IPS-NIHi7 (cell line): ENCODE measurements at regions not wholly inside any gene's neighbourhood (a gene's known extent, or its start where the extent isn't known, plus 50 kb on each side); places are given as distances from the start of the nearest gene placed in this dataset.

Experiments
- DNase-seq: peaks from one replicate; pipeline ENCODE4 v3.0.0; 2012; ENCODE audit warnings: mixed read lengths; ENCODE audit errors: extremely low spot score

DNA sequence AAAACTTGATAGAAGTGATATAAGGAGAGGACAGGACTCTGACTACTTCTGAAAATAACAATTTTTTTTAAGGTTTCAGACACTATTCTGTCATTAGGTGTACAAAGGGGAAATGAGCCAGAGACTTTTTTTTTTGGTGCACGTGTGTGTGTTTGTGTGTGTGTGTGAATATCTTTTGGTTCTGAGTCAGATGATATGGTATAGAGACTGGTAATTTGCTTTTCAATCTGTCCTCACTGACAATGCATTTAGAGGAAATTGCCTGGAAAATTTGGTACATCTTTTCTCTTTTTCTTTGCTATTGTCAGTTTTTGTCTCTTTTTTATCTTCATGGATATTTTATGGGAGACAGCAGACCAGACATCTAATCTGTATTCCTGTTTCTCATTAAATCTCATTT, 59.3 kb downstream of the DDIT4L start:
- DNase-seq: no peak

DNA sequence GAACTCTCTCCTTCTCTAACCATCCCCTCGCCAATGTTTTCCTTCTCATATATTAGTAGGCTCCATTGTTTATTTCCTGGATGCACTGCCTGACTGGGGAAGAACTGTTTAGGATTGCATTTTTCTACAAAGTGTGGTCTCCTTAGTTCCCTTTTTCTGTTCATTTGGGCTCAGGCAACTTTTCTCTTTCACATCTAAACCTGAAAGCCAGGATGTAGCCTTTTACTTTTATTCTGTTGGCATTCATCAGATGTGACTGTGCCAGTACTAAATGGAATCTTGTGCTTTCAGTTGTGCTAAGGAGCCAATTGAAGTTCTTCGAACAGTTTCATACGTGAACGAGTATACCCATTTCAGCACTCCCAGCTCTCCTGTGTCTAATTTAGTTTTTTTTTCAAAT, 59.8 kb downstream of the DDIT4L start:
- DNase-seq: no peak

DNA sequence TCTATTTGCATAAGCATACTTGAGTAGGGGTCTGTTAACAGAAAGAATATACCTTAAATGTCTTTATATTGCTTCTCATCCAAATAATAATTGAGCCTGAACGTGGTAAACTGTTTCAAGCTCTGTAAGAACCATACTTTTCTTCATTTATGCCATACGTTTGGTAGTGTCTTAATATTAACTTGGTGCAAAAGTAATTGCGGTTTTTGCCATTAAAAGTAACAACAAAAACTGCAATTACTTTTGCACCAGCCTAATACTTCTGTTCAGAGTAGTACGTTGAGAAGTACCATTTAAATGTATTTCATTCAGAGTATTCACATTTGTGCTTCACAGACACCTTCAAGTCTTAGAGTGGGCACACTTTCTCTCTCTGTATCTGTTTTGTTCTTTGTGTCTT, 60.5 kb downstream of the DDIT4L start:
- no peak for DNase-seq

DNA sequence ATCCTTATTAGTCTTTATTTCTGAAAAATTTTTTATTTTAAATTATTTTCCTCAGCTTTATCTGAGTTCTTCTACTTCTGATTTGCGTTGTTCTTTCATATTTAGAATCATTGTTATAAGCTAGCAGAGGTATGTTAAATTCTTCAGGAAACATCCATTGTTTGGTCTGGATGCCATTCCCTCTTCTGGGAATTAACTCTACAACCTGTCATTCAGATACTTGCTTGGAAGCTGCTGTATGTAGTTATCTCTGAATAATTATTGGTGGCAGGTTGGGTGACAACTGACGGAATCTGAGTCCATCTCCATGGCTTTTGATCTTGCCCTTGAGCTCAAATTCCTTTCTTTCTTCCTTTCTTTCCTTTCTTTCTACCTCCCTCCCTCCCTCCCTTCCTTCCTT, 61.9 kb downstream of the DDIT4L start:
- no peak for DNase-seq

DNA sequence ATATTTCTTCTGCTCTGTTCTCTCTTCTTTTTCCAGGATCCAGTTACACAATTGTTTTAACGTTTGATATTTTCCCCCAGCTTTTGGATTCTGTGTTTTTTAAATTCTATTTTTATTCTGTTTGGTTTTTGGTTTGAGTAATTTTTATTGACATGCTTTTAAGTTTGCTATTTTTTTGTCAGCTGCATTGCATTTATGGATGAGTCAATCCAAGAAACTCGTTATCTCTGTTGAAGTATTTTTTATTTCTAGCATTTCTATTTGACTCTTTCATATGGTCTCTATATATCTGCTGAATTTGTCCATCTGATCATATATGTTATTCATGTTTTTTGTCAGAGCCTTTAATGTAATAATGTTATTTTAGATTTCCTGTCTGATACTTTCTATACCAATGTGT, 65.6 kb downstream of the DDIT4L start:
- DNase-seq: no peak

DNA sequence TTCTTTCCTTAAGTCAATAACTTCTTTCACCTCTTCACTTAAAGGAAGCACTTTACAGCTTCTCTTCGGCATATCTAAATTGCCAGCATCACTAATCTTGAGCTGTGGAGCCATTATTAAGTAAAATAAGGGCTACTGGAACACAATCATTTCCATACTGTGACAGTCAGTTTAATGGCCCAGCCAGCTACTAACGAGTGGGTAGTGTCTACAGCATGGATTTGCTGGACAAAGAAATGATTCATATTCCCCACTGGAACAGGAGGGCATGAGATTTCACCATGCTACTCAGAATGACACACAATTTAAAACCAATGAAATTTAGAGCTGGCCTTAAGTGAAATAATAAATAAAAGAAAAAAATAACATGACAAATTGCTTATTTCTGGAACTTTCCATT, 72.1 kb downstream of the DDIT4L start:
- DNase-seq: no peak

DNA sequence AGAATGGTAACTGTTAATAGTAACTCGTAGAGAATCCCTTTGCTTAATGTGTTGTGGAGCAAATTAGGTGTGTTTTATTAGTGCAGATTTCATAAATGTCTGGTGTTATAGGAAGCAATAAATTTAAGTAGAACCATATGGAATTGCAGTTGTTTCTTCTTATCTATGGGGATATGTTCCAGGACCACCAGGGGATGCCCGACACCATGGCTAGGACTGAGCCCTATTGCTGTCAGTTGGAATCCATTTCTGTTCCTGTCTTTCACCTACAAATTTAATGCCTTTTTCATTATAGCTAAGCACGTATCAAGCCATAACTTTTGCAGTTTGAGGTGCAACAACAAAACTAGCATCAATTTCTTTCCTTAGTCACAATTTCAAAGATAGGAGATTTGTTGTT, 72.5 kb downstream of the DDIT4L start:
- DNase-seq: no peak

DNA sequence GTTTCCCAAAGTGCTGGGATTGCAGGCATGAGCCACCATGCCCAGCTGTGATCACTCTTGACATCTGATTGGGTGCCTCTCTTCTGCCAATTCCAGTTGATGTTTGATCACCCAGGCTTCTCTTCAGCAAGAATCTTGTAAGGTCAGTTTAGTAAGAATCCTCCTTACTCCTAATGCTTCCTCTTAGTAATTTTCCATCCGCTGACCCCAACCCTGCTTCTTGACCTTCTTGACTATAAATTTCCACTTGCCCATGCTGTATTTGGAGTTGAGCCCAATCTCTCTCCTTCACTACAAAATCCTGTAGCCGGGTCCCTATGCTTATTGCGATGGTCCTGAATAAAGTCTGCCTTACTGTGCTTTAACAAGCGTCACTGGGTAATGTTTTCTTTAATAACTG, 75.4 kb downstream of the DDIT4L start:
- no peak for DNase-seq

DNA sequence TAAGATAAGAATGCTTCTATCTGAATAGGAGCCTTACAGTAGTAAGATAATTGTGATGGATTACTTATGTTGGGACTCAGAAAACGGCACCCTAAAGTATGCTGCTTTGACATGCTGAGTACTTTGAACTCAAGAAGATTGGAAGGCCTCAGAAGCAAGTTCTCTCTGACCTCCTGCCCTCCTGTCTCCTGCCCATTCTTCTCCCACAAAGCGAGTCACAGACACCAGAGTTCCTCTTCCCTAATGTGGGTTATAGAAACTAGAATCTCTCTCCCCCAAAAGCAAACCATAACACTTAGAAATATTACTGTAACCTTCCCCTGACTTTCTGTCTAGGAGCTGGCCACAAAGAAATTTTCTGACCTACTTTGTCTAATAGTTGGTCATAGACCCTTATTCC, 76.5 kb downstream of the DDIT4L start:
- no peak for DNase-seq

DNA sequence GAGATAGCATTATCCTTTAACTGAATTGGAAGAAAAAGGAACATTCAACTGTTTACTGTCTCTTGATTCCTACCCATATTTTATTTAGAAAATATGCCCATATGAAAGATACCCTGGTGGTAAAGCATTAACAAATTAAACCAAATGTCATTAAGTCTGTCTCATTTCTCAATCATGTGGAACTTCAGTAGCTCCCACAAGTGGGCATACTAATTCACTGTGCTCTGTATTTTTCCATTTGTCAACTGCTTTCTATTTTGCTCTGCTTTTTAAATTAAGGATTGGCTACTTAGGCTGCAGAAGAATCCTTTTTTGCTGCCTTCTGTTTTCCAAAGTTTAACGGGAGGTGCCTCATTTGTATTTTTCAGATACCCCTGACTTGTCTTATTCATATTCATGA, 77.2 kb downstream of the DDIT4L start:
- no peak for DNase-seq

DNA sequence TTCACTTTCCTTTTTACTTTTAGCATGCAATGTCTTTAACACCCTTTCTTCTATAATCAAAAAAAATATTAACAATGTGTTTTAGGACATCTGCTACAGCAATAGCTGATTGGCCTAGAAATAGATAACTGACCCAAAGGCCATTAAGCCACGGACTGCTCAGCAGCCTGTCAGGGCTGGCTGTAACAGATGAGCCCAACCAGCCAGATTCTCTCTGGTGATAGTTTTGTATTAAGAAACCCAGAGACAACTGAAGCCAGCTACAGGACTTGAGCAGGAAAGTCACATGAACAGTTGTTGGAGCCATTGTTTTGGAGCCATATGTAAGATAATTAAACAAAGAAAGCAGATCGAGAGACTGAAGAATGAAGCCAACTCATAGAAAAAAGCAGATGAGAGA, 80.3 kb downstream of the DDIT4L start:
- no peak for DNase-seq

DNA sequence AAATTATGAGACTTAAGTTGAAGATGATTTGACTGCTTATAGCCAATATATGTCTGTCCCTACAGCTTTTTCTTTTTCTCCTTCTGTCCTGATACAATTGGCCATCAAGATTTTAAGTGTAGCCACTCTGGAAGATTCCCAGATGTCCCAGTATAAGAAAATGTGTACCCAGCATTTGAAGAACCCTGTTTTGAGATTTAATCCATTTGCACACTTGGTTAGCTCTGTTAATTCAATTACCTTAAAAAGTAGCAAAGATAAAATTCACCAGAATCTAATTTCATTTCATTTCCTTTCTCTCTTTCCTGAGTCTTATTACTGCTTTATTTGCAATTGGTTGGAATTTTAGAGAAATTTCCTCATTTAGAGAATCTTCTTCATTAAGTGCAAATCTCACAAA, 81.4 kb downstream of the DDIT4L start:
- DNase-seq: no peak

DNA sequence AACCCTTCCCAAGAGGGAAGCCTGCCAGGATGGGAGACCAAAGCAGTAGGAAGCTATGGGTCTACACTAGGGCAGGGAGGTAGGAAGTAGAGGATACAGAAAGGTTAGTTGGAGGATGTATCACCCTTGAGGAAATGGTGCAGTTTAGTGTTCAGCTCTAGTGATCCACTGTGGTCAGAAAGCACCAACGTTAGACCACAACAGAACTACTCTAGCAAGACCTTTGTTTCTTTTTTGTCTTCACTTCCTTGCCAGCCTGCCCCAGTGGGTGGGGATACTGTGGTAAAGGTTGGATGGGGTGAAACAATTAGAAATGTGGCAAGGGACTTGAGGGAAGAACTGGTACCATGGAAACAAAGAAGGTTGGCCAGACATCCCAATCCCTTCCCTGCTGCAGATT, 83.3 kb downstream of the DDIT4L start:
- no peak for DNase-seq

DNA sequence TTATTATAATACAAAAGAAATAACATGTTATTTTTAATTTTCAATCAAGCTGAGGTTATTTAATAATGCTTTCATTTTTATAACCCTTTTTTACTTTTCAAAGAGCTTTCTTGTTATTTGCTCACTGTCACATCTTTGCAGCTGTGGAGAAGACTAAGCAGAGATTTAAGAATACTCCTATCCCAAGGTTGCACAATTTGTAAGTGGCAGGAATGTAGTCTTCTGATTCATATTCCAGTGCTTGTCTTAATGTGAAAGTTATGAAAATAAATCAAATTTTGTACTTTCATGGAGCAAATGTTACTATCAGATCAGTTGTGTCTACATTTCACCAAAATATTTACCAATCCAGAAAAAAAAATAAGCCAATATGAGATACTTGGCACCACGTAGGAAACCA, 86.6 kb downstream of the DDIT4L start:
- DNase-seq: no peak

DNA sequence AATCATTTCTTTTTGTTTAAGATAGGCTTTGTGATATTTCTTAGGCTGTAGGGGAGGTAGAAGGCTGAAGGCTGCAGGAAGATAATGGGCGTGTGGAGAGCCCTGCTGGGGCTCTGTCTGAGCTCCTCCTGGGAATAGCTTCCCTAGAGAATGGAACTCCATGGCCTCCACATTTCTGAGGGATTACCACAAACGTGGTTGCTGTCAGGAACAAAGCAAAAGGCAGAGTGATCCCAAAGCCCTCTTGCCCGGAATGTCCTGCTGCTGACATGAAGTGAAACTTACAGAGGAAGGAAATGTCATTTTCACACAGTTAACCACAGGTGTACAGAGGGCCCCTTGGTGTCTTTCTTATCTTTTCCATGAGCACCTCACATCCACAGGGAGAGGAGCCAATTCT, 89.3 kb downstream of the DDIT4L start:
- DNase-seq: no peak

DNA sequence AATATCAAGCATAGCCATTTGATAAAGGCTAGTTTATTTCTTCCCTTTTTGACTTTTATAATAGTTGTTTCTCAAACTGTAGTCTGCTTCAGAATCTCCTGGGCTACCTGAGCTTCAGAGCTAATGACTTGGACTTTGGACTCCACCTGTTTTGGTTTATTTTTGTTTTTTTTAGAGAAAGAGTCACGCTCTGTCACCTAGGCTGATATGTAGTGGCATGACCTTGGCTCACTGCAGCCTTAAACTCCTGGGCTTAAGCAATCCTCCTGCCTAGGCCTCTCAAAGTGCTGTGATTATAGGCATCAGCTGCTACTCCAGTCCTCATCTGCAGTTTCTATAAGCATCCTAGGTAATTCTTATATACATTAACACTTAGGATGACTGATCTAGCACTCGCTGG, 90.5 kb downstream of the DDIT4L start:
- no peak for DNase-seq

DNA sequence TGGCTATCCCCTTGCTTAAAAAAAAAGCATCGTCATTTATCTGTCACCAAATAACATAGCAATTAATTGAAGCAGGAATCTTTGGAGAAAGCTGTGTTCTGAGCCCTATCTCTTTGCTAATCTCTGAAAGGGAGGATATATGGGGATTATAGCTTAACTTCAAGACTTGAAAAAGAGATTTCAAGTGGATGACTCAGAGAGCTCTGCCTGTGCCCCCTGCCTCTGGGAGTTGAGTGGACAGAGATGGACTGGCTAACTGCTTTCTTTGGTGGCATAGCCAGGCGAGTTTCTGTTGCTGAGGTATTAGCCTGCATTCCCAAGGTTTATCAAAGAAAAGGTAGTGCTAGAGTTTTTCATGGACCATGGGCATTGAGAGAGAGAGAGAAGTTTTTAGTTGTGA, 91.6 kb downstream of the DDIT4L start:
- DNase-seq: no peak

DNA sequence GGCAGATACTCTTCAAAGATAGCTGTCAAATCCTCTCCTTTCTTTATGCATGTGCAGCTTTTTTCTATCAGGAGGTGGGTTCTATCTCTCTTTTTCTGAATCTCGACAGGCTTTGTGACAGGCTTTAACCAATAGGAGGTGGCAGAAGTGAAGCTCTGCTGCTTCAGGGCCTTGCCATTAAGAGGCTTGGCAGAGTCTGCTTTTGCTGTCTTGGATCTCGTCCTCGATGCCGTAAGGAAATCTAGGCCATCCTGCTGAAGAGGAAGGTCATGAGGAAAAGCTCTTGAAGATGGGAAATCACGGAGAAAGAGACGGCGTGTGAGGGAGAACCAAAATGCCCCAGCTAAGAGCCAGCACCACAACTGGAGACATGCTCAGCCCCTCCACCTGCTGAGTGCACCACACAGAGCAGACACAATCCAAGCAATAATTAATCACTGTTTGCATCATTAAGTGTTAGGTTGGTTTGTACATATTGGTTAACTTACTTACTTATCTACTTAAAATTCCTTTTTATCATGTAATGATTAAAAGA, 92.2 kb downstream of the DDIT4L start:
- no peak for DNase-seq

DNA sequence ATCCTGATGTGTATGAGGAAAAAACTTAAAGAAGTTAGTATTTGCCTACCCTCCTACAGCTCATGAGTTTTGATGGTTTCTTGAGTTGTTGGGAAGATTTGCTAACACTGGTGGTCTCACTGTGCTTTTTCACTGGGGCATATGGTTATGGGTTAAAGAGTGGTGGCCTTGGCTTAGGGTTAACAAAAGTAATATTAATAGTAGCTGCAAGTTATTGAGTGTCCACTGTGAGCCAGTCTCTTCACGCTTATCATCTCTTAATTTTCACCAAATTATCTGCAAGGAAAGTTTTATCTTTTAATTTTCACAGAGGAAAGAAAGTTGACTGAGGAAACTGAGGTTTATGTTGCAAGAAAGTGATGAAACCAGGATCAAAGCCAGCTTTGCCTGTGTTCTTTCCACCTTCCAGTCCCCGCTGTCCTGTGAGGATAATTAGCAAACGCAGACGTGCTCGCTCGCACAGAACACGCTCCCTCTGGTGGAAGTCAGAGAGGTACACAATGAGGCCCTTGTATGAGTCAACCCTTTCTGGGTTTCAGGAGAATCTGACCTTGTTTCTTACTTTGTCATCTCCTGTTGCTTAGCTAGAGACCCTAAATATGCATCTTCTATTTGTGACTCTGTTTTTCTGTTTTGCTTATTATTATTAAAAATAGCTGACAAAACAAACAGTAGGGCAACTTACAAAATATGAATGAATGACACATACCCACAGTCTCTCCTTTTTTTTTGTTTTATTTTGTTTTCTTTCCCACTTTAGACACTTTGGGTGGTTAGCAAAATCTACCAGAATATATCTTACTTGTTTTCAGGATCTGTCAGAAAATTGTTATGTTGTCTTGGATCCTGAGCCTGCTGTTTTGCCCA, 94.3 kb downstream of the DDIT4L start:
- DNase-seq: peak; percentile 67

DNA sequence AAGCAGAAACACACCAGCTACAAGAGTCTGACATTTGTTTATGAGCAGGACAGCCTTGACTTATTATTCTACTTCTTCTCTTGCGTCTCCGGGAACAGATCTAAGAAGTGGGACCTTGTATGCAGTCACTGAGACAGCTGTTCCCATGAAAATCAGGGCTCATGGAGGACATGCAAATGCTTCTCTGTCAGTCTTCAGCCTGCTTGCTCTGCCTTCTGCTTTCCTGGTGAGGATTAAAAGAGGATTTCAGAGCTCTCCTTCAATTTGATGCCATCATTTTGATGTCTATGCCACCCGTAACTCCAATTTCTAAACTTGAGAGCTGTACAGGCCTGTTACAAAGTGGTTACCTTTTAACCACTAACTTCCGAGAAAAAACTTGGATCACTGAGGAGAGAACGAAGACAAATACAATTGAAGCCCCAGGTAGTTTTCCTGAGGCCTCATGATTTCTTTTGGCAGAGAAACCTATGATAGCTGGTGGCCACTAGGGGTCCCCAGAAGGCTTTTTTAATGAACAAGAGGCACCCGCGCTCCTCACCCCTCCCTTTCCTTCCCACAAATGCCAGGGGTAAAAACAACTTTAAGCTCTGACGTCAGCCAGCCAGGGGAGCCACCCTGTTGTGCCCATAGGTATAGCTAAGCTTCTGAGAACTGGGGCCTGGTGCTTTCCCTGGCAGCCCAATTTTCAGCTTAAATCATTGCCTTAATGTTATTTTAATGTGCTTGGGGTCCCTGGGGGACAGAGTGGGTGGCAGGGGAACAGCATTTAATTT, 97.0 kb downstream of the DDIT4L start:
- peak; percentile 80 for DNase-seq

DNA sequence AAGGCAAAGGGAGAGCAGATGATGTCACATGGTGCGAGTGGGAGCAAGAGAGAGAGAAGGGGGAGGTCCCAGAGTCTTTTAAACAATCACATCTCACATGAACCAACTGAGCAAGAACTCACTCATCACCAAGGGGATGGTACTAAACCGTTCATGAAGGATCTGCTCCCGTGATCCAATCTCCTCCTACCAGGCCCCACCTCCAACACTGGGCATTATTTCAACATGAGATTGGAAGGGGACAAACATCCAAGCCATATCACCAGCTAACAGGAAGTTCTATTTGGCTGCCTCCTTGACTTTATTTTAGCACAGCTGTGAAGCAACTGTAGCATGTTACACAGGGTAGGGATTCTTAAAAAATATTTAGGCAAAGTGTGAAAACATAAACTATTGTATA, 102.5 kb downstream of the DDIT4L start:
- no peak for DNase-seq

DNA sequence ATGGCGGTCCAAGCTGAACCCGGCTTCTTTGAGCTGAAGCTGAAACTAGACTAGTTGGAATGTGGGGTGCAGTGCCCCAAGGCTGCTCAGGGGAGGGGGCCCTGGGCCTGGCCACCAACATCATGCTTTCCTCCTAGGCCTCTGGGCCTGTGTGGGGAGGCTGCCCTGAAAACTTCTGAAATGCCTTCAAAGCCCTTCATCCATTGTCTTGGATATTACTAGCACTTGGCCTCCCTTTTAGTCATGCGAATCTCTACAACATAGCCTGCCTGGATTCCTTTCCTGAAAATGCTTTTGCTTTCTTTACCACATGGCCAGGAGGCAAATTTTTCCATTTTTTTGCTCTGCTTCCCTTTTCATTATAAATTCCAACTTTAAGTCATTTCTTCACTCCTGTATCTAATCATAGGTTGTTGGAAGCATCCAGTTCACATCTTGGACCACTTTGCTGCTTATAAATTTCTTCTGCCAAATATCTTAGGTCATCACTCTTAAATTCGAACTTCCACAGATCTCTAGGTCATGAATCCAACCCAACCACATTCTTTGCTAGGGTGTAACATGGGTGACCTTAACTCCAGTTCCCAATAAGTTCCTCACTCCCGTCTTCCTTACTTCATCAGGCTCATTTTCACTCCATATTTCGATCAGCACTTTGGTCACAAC, 103.4 kb downstream of the DDIT4L start:
- peak; percentile 22 for DNase-seq

DNA sequence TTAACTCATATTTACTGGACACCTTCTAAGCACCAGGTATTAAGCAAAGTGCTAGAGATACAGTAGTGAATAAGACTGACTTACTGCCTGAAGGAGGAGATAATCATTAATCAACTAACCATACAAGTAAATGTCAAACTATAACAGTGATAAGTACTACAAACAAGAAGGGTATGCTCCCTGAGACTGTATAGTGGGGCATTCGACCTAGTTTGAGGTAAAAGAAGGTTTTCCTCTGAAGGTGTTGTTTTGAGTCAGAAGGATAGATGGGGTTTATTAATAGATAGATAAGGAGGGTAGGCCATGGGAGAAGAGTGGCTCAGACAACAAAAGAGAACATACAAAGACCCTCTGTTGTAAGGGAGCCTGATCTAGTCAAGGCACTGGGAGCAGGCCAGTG, 105.4 kb downstream of the DDIT4L start:
- DNase-seq: no peak
